ENCODE measurements at regions not wholly inside any gene's neighbourhood (a gene's known extent, or its start where the extent isn't known, plus 50 kb on each side); places are given as distances from the start of the nearest gene placed in this dataset.

DNA sequence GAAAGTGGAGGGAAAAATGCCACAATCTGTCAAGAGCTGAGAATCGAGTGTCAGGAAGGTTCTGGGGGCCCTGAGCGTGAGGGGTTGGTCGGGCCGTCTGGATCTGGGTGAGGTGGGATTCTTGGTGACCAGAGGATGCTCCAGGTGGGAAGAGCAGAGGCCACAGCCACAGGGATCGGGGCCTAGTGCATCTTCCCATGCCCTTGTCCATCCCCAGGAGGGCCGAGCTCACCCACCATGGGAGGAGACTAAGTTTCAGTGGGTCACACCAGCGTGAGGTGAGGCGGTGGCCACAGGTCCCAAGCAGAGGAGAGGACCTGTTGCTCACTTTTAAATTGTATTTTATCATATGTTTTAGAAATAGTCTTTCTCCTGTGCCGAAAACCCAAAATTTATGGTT lies 70.0 kb downstream of the TMEM18 start:
- RAD21 ChIA-PET (ENCODE audit: low non-redundant PET in 1 of 2, low total read pairs in 2 of 2, uncharacterized antibody in 2 of 2, unreplicated experiment in 2 of 2), result no interaction called here
- H3K9me3 ChIP-seq (ENCODE audit: control insufficient read depth in 1 of 2, insufficient read depth in 1 of 2, low read depth in 1 of 2, low read length in 2 of 2), result peaks cover 0 to 4% of the 10 kb centered on the region in 2 experiments; a peak in 1 of 4 replicates
- H3K4me1 ChIP-seq (ENCODE audit: control insufficient read depth in 1 of 2, insufficient read depth in 2 of 2, low read length in 2 of 2), result peaks cover 0 to 23% of the 10 kb centered on the region in 2 experiments; a peak in 2 of 4 replicates
- no peaks in the 10 kb centered on the region for H4K20me1 ChIP-seq (ENCODE audit: insufficient read depth)
- H3K9me2 ChIP-seq (ENCODE audit: insufficient read depth), result no peaks in the 10 kb centered on the region
- no peaks in the 10 kb centered on the region for H3K79me2 ChIP-seq (ENCODE audit: insufficient read depth, low read length)
- H2AFZ ChIP-seq (ENCODE audit: low read depth, low read length, poor library complexity, severe bottlenecking), result no peak overlapping the region
- H3K9ac ChIP-seq (ENCODE audit: low read length), result no peak overlapping the region
- H3K4me2 ChIP-seq (ENCODE audit: low read length), result no peak overlapping the region
- no TSS peak for BruUV-seq (replicated peaks)
- ATAC-seq (no peak), DNase-seq (ENCODE audit: low read depth, low spot score) (no peak)
- no peak for TF ChIP-seq ZFX (IDR thresholded peaks at IDR 0.05)
- no peak for TF ChIP-seq YY1 (IDR thresholded peaks at IDR 0.05; ENCODE audit: extremely low read depth, insufficient replicate concordance, low read depth, low read length)
- TF ChIP-seq, protein P1, sequence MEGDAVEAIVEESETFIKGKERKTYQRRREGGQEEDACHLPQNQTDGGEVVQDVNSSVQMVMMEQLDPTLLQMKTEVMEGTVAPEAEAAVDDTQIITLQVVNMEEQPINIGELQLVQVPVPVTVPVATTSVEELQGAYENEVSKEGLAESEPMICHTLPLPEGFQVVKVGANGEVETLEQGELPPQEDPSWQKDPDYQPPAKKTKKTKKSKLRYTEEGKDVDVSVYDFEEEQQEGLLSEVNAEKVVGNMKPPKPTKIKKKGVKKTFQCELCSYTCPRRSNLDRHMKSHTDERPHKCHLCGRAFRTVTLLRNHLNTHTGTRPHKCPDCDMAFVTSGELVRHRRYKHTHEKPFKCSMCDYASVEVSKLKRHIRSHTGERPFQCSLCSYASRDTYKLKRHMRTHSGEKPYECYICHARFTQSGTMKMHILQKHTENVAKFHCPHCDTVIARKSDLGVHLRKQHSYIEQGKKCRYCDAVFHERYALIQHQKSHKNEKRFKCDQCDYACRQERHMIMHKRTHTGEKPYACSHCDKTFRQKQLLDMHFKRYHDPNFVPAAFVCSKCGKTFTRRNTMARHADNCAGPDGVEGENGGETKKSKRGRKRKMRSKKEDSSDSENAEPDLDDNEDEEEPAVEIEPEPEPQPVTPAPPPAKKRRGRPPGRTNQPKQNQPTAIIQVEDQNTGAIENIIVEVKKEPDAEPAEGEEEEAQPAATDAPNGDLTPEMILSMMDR (IDR thresholded peaks at IDR 0.05 in 2 of 3, conservative IDR thresholded peaks at IDR 0.05 in 1 of 3; ENCODE audit: borderline replicate concordance in 1 of 3, insufficient read depth in 1 of 3, low read depth in 2 of 3, low read length in 2 of 3), result no peak
- TF ChIP-seq ZNF274 (IDR thresholded peaks at IDR 0.05; ENCODE audit: low read depth, low read length), result no peak
- TF ChIP-seq CBX3 (IDR thresholded peaks at IDR 0.05; ENCODE audit: low read depth), result no peak
- TF ChIP-seq POLR2AphosphoS5 (IDR thresholded peaks at IDR 0.05; ENCODE audit: low read depth, low read length), result no peak
- no peak for TF ChIP-seq SP1 (IDR thresholded peaks at IDR 0.05; ENCODE audit: low read depth)
- no peak for TF ChIP-seq ELF1 (IDR thresholded peaks at IDR 0.05; ENCODE audit: borderline replicate concordance, low read depth)
- TF ChIP-seq, protein P2, sequence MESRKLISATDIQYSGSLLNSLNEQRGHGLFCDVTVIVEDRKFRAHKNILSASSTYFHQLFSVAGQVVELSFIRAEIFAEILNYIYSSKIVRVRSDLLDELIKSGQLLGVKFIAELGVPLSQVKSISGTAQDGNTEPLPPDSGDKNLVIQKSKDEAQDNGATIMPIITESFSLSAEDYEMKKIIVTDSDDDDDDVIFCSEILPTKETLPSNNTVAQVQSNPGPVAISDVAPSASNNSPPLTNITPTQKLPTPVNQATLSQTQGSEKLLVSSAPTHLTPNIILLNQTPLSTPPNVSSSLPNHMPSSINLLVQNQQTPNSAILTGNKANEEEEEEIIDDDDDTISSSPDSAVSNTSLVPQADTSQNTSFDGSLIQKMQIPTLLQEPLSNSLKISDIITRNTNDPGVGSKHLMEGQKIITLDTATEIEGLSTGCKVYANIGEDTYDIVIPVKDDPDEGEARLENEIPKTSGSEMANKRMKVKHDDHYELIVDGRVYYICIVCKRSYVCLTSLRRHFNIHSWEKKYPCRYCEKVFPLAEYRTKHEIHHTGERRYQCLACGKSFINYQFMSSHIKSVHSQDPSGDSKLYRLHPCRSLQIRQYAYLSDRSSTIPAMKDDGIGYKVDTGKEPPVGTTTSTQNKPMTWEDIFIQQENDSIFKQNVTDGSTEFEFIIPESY (IDR thresholded peaks at IDR 0.05; ENCODE audit: extremely low read depth, insufficient replicate concordance, low read length), result no peak
- TF ChIP-seq, protein P3, sequence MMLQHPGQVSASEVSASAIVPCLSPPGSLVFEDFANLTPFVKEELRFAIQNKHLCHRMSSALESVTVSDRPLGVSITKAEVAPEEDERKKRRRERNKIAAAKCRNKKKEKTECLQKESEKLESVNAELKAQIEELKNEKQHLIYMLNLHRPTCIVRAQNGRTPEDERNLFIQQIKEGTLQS (IDR thresholded peaks at IDR 0.05), result no peak
- TF ChIP-seq RAD21 (IDR thresholded peaks at IDR 0.05; ENCODE audit: low read depth), result no peak
- no peak for TF ChIP-seq CEBPB (IDR thresholded peaks at IDR 0.05; ENCODE audit: low read depth)
- TF ChIP-seq EZH2phosphoT487 (IDR thresholded peaks at IDR 0.05; ENCODE audit: borderline replicate concordance), result no peak
- TF ChIP-seq JUND (IDR thresholded peaks at IDR 0.05), result no peak
- TF ChIP-seq, protein P4, sequence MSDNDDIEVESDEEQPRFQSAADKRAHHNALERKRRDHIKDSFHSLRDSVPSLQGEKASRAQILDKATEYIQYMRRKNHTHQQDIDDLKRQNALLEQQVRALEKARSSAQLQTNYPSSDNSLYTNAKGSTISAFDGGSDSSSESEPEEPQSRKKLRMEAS (IDR thresholded peaks at IDR 0.05), result no peak
- TF ChIP-seq POLR2A (IDR thresholded peaks at IDR 0.05; ENCODE audit: borderline replicate concordance, extremely low read depth, insufficient read depth, insufficient read length), result no peak
- TF ChIP-seq, protein P5, sequence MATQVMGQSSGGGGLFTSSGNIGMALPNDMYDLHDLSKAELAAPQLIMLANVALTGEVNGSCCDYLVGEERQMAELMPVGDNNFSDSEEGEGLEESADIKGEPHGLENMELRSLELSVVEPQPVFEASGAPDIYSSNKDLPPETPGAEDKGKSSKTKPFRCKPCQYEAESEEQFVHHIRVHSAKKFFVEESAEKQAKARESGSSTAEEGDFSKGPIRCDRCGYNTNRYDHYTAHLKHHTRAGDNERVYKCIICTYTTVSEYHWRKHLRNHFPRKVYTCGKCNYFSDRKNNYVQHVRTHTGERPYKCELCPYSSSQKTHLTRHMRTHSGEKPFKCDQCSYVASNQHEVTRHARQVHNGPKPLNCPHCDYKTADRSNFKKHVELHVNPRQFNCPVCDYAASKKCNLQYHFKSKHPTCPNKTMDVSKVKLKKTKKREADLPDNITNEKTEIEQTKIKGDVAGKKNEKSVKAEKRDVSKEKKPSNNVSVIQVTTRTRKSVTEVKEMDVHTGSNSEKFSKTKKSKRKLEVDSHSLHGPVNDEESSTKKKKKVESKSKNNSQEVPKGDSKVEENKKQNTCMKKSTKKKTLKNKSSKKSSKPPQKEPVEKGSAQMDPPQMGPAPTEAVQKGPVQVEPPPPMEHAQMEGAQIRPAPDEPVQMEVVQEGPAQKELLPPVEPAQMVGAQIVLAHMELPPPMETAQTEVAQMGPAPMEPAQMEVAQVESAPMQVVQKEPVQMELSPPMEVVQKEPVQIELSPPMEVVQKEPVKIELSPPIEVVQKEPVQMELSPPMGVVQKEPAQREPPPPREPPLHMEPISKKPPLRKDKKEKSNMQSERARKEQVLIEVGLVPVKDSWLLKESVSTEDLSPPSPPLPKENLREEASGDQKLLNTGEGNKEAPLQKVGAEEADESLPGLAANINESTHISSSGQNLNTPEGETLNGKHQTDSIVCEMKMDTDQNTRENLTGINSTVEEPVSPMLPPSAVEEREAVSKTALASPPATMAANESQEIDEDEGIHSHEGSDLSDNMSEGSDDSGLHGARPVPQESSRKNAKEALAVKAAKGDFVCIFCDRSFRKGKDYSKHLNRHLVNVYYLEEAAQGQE (IDR thresholded peaks at IDR 0.05; ENCODE audit: low read depth), result no peak
- no peak for TF ChIP-seq TCF7L2 (IDR thresholded peaks at IDR 0.05; ENCODE audit: borderline replicate concordance, extremely low read depth, insufficient read depth, insufficient read length)
- no peak for TF ChIP-seq SRF (IDR thresholded peaks at IDR 0.05; ENCODE audit: low read depth)
- TF ChIP-seq SIN3A (IDR thresholded peaks at IDR 0.05; ENCODE audit: low read depth), result no peak
- H3K27ac ChIP-seq (ENCODE audit: low read depth, low read length), result no peak overlapping the region
- no peaks in the 10 kb centered on the region for H3K36me3 ChIP-seq (ENCODE audit: control insufficient read depth in 1 of 2, insufficient read depth in 2 of 2, low read length in 2 of 2)
- intact Hi-C loops (cut with micrococcal nuclease), result no loop called here
- POLR2A ChIA-PET, result no interaction called here
- H3K27me3 ChIP-seq (ENCODE audit: insufficient read depth, low read length), result no peaks in the 10 kb centered on the region; the same call in 1 of the 2 replicates
- CTCF ChIA-PET, result no interaction called here
- H3K4me3 ChIP-seq (replicated peaks in 1 of 2; ENCODE audit: low read depth in 1 of 2, low read length in 2 of 2), result no peak overlapping the region

Measured in HCT116 (cell line).